ENCODE measurements at regions not wholly inside any gene's neighbourhood (a gene's known extent, or its start where the extent isn't known, plus 50 kb on each side); places are given as distances from the start of the nearest gene placed in this dataset.

DNA sequence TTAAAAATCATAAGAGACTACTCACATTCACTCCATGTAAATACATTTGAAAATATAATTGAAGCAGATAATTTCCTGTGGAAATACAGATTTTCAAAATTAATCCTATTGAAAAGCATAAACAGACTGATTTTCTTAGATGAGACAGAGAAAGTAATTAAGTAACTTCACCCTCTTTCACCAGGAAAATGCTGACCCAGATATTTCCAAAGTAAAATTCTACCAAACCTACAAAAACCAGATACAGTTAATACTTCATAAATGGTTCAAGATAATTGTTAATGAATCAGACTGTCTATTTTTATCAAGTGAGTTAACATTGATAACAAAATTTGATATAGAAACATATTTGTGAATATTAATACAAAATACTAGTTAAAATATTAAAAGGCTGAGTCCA is 233.5 kb upstream of the KHDRBS2 start:
- Histone ChIP-seq H3K4me1 (ENCODE audit: control insufficient read depth, insufficient read depth, low read length) (no peaks in the 10 kb centered on the region), H3K27ac (ENCODE audit: low read length) (no peak overlapping the region), H3K36me3 (ENCODE audit: control insufficient read depth, insufficient read depth, low read length) (no peaks in the 10 kb centered on the region), H3K27me3 (ENCODE audit: control insufficient read depth, insufficient read depth, low read length) (no peaks in the 10 kb centered on the region), H3K9me3 (ENCODE audit: control insufficient read depth, insufficient read depth, low read depth, low read length) (peaks cover 2% of the 10 kb centered on the region; the same call in 1 of the 2 replicates), H3K4me3 (ENCODE audit: low read depth in 2 of 2, low read length in 2 of 2) (no peak overlapping the region)
- TF ChIP-seq POLR2AphosphoS5 (IDR thresholded peaks at IDR 0.05; ENCODE audit: low read depth, low read length) = no peak
- no peak for TF ChIP-seq CTCF (IDR thresholded peaks at IDR 0.05)
- no peak for TF ChIP-seq REST (IDR thresholded peaks at IDR 0.05; ENCODE audit: insufficient read depth in 1 of 2, low read depth in 2 of 2, low read length in 1 of 2)
- no peak for TF ChIP-seq SIN3A (IDR thresholded peaks at IDR 0.05; ENCODE audit: borderline replicate concordance, insufficient read depth, low read depth, low read length)
- TF ChIP-seq TCF7L2 (IDR thresholded peaks at IDR 0.05; ENCODE audit: low read depth, low read length) = no peak
- POLR2A ChIA-PET = no interaction called here
- intact Hi-C loops (cut with micrococcal nuclease; ENCODE audit: unreplicated experiment) = no loop called here
- BruUV-seq (replicated peaks) = no TSS peak
- CTCF ChIA-PET = no interaction called here
- in situ Hi-C loops (cut with HindIII; ENCODE audit: low pct_unique_long_range_greater_than_20kb, low sequenced_read_pairs) = no loop called here
- ATAC-seq (no peak), DNase-seq (ENCODE audit: low read depth, low spot score) (no peak)

DNA sequence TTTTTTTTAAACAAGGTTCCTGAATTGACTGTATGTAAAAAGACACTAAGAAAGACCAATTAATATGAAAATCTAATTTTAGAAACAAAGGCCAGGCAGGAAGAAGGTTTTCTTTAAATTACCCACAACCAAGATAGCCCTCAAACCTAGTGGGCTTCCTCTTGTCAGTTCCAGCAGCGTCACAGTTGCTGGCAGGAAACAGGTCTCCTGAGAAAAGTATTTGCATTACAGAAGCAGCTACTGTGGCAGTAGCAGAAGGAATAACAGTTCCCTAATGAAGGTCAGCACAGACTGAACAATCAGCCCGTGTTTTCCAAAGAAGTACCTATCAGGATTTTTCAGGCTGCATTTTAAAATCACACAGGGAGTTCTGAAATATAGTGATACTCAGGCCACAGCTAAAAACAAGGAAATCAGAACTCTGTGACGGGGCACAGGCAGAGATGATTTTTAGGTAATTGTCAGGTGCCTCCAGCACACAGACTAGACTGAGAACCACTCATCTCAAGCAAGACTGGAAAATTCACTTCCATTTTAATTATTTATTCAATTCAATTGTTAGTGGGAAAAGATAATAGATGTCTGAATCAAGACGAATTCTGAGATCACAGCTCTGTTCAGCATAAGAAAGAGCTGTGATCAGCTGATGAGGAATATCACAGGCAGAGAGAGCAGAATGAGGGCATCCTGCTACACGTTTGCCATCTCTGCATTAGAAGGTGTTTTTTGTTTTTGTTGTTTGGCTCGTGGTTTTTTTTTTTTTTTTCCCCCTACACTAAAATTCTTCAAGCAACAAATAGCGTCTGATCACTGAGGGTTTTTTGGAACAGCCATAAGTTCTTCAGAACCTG is 230.5 kb upstream of the KHDRBS2 start:
- DNase-seq (ENCODE audit: low read depth, low spot score) (no peak), ATAC-seq (no peak)
- Histone ChIP-seq H3K36me3 (ENCODE audit: control insufficient read depth, insufficient read depth, low read length) (no peaks in the 10 kb centered on the region), H3K4me1 (ENCODE audit: control insufficient read depth, insufficient read depth, low read length) (no peaks in the 10 kb centered on the region), H3K27me3 (ENCODE audit: control insufficient read depth, insufficient read depth, low read length) (no peaks in the 10 kb centered on the region), H3K27ac (ENCODE audit: low read length) (no peak overlapping the region), H3K4me3 (ENCODE audit: low read depth in 2 of 2, low read length in 2 of 2) (no peak overlapping the region), H3K9me3 (ENCODE audit: control insufficient read depth, insufficient read depth, low read depth, low read length) (peaks cover 3% of the 10 kb centered on the region; the same call in 1 of the 2 replicates)
- CTCF ChIA-PET = no interaction called here
- POLR2A ChIA-PET = no interaction called here
- BruUV-seq (replicated peaks) = no TSS peak
- intact Hi-C loops (cut with micrococcal nuclease; ENCODE audit: unreplicated experiment) (no loop called here), in situ Hi-C loops (cut with HindIII; ENCODE audit: low pct_unique_long_range_greater_than_20kb, low sequenced_read_pairs) (no loop called here)
- TF ChIP-seq REST (IDR thresholded peaks at IDR 0.05; ENCODE audit: insufficient read depth in 1 of 2, low read depth in 2 of 2, low read length in 1 of 2) (no peak), POLR2AphosphoS5 (IDR thresholded peaks at IDR 0.05; ENCODE audit: low read depth, low read length) (no peak), TCF7L2 (IDR thresholded peaks at IDR 0.05; ENCODE audit: low read depth, low read length) (no peak), SIN3A (IDR thresholded peaks at IDR 0.05; ENCODE audit: borderline replicate concordance, insufficient read depth, low read depth, low read length) (no peak), CTCF (IDR thresholded peaks at IDR 0.05) (no peak)
